HG02623 (cell line): ENCODE measurements at regions not wholly inside any gene's neighbourhood (a gene's known extent, or its start where the extent isn't known, plus 50 kb on each side); places are given as distances from the start of the nearest gene placed in this dataset.
"Not testable (repeated sequence)": the region's sequence is repeated elsewhere in the genome, so short reads cannot be mapped to it uniquely, and the experiment has no call there.

Experiments used
- ATAC-seq: cut with Tn5 transposase; IDR thresholded peaks from one replicate; pipeline ENCODE4 v1.9.1; 2021; ENCODE audit warnings: moderate library complexity; ENCODE audit not compliant: unreplicated experiment

- no peak for ATAC-seq
Observed at GRCh38 chr2:187206471-187206870, 241.6 kb downstream of the CALCRL start.

GRCh38 chr2:187206071-187206470 lies 242.0 kb downstream of the CALCRL start:
- no peak for ATAC-seq

GRCh38 chr2:187198136-187198535 lies 249.9 kb downstream of the CALCRL start:
- ATAC-seq = no peak

- ATAC-seq = no peak
Observed at GRCh38 chr2:187194049-187194448, 254.0 kb downstream of the CALCRL start.

- no peak for ATAC-seq
Observed at GRCh38 chr2:187188783-187189631, 259.0 kb downstream of the CALCRL start.

- ATAC-seq = no peak
Observed at GRCh38 chr2:187187519-187187918, 260.5 kb downstream of the CALCRL start.

- ATAC-seq = no peak
Observed at GRCh38 chr2:187180529-187180928, 267.5 kb downstream of the CALCRL start.

GRCh38 chr2:187178876-187179275 lies 269.2 kb downstream of the CALCRL start:
- ATAC-seq = not testable (repeated sequence)

GRCh38 chr2:187177253-187177652 lies 270.8 kb downstream of the CALCRL start:
- no peak for ATAC-seq

- no peak for ATAC-seq
Observed at GRCh38 chr2:187174582-187174981, 273.5 kb downstream of the CALCRL start.

- ATAC-seq = no peak
Observed at GRCh38 chr2:187171318-187171717, 276.7 kb downstream of the CALCRL start.

- no peak for ATAC-seq
Observed at GRCh38 chr2:187169864-187170263, 278.2 kb downstream of the CALCRL start.

GRCh38 chr2:187168720-187169713 lies 279.0 kb downstream of the CALCRL start:
- peak; percentile 68 for ATAC-seq

GRCh38 chr2:187167491-187167890 lies 280.6 kb downstream of the CALCRL start:
- no peak for ATAC-seq

GRCh38 chr2:187165936-187166610 lies 282.0 kb downstream of the CALCRL start:
- ATAC-seq = no peak

GRCh38 chr2:187158452-187158851 lies 289.6 kb downstream of the CALCRL start:
- ATAC-seq = no peak

GRCh38 chr2:187157046-187157445 lies 291.0 kb downstream of the CALCRL start:
- ATAC-seq = no peak

- no peak for ATAC-seq
Observed at GRCh38 chr2:187155476-187155875, 292.6 kb downstream of the CALCRL start.

- ATAC-seq = no peak
Observed at GRCh38 chr2:187150670-187151069, 297.4 kb downstream of the CALCRL start.

GRCh38 chr2:187148059-187148714 lies 299.2 kb upstream of the ZSWIM2 start:
- ATAC-seq = no peak

- no peak for ATAC-seq
Observed at GRCh38 chr2:187143537-187143936, 294.6 kb upstream of the ZSWIM2 start.
